Large intestine (tissue), 3 donors: ENCODE measurements at regions not wholly inside any gene's neighbourhood (a gene's known extent, or its start where the extent isn't known, plus 50 kb on each side); places are given as distances from the start of the nearest gene placed in this dataset.

Experiments used
- DNase-seq, 2 donors: peaks; one replicate each; pipeline versions ENCODE4 v3.0.0 to v3.0.0-alpha.2; 2013
- H3K27ac ChIP-seq: one replicate; pipeline ENCODE4 v1.5.1; 2013; ENCODE audit warnings: low read length
- H3K27me3 ChIP-seq: 2 replicates; pipeline ENCODE4 v1.6.1; 2013; ENCODE audit warnings: low read length; ENCODE audit not compliant: control insufficient read depth, insufficient read depth
- H3K36me3 ChIP-seq: 2 replicates; pipeline ENCODE4 v1.6.1; 2013; ENCODE audit warnings: low read length; ENCODE audit not compliant: control insufficient read depth, insufficient read depth
- H3K4me1 ChIP-seq: one replicate; pipeline ENCODE4 v1.6.1; 2013; ENCODE audit warnings: low read length; ENCODE audit not compliant: control insufficient read depth, insufficient read depth
- H3K4me3 ChIP-seq: one replicate; pipeline ENCODE4 v1.5.1; 2013; ENCODE audit warnings: low read length
- H3K9me3 ChIP-seq: one replicate; pipeline ENCODE4 v1.6.1; 2013; ENCODE audit warnings: mild to moderate bottlenecking, low read depth, low read length, moderate library complexity; ENCODE audit not compliant: control insufficient read depth
- WGBS: methylation state at CpG from one replicate; pipeline ENCODE4 v1.1.5; 2013; ENCODE audit warnings: low lambda C conversion rate; ENCODE audit not compliant: insufficient coverage; 5-methylcytosine and 5-hydroxymethylcytosine counted together

DNA sequence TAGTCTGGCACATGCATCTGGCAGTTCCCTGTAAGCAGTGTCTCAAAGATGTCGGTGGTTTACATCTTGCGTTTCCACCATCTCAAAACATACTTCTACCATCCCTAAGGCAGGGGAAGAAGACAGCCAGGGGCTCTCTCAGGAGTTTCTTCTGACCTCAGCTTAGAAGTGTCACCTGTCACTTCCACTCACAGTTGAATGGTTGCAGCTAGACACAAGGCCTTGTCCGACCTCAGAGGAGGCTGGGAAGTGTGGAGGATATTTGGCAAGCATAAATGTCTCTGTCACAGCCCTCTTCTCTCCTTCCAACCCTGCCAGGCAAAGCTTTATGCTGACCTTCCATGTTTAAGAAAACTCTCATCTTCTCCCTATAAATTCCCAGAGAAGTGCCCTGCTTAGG lies 193.3 kb downstream of the HERPUD2 start:
- no peaks in the 10 kb centered on the region for H3K27me3 ChIP-seq
- no peak for DNase-seq
- no peaks in the 10 kb centered on the region for H3K9me3 ChIP-seq
- no peaks in the 10 kb centered on the region for H3K4me1 ChIP-seq
- no peaks in the 10 kb centered on the region for H3K36me3 ChIP-seq
- H3K4me3 ChIP-seq, result no peak overlapping the region
- no CpG with 5 or more reads among the region's 3 CpGs for WGBS
- H3K27ac ChIP-seq, result no peak overlapping the region

DNA sequence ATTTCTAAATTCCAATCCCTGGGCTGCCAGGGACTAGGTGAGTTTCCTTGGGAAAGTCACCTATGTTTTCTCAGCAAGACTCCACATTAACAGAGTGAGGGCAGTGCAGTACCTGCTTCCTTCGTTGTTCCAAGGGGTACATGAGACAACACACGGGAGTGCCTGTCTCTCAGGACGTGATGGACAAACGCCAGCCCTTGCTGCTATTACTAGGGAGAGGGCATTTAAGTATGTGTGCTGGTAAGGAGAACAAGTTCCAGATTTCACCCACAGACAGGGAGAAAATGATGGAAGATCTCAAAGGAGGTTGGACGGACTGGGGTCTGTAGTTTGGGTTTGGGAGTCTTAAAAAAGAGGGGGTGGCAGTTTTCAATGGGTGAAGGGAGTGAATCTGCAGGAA lies 195.7 kb downstream of the HERPUD2 start:
- H3K9me3 ChIP-seq, result no peaks in the 10 kb centered on the region
- H3K27me3 ChIP-seq, result no peaks in the 10 kb centered on the region
- H3K4me1 ChIP-seq, result no peaks in the 10 kb centered on the region
- no peak for DNase-seq
- no peaks in the 10 kb centered on the region for H3K36me3 ChIP-seq
- H3K4me3 ChIP-seq, result no peak overlapping the region
- 64% methylated on average over 4 of the region's 5 CpGs for WGBS
- H3K27ac ChIP-seq, result no peak overlapping the region

DNA sequence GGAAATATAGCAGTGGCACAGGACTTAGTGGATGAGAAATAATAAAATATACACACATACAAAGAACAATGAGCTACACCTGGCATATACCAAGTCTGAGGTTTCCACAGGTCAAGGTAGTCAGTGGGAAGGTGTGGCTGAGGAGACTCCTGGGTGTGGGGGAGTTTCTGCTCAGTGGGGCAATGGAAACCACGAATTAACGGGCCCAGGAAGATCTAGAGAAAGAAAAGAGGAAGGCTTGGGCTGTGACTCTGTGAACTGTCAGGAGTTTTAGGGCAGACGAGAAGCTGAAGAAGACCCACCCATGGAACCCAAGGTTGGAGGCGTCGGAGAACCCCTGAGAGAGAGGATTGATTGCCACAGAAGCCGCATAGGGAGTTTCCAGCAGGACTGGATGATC lies 196.5 kb downstream of the HERPUD2 start:
- DNase-seq, result no peak
- Histone ChIP-seq H3K9me3 (no peaks in the 10 kb centered on the region), H3K27ac (no peak overlapping the region), H3K27me3 (no peaks in the 10 kb centered on the region), H3K36me3 (no peaks in the 10 kb centered on the region), H3K4me1 (no peaks in the 10 kb centered on the region), H3K4me3 (no peak overlapping the region)
- 60% methylated on average over 1 of the region's 6 CpGs for WGBS

DNA sequence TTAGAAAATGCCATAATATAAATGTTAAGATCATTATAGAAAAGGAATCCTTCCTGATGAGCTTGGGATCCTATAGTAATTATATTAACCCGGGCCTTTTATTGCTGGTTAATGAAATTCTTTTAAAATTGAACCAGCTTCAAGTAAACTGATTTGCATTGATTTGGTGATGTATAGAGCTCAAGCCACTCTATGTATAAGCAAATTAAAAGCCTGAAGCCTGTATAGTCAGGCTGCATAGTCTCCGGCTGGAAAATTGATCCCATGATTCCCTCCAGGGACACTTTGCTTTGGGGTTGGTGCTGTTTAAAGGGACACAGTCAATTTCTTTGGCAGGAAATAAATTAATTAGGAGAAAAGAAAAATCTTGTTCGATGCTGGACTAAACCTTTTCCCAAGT lies 199.1 kb downstream of the HERPUD2 start:
- no peak overlapping the region for H3K4me3 ChIP-seq
- no CpG with 5 or more reads among the region's 3 CpGs for WGBS
- H3K36me3 ChIP-seq, result no peaks in the 10 kb centered on the region
- H3K27ac ChIP-seq, result no peak overlapping the region
- H3K9me3 ChIP-seq, result no peaks in the 10 kb centered on the region
- no peaks in the 10 kb centered on the region for H3K27me3 ChIP-seq
- no peaks in the 10 kb centered on the region for H3K4me1 ChIP-seq
- DNase-seq, result no peak

DNA sequence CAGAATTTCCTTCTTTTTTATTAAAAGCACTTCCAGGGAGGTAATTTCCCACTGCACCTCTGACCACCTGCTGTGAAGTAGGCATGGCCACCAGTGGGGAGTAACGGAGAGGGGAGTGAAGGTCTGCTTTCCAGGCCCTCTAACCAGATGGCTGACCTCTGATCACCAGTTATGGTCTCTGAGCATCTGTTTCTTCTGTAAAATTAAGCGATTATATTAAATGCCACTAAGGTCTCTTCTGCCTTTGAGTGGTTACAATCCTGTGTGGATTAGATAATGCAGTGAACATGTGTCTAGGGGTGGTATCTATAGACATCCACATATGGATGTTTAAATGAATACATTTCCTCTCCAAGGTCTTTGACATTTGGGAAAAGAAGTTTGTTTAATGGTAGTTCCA lies 199.6 kb downstream of the HERPUD2 start:
- Histone ChIP-seq H3K4me3 (no peak overlapping the region), H3K36me3 (no peaks in the 10 kb centered on the region), H3K27ac (no peak overlapping the region), H3K4me1 (no peaks in the 10 kb centered on the region), H3K9me3 (no peaks in the 10 kb centered on the region), H3K27me3 (no peaks in the 10 kb centered on the region)
- WGBS, result no CpG with 5 or more reads among the region's 2 CpGs
- no peak for DNase-seq

DNA sequence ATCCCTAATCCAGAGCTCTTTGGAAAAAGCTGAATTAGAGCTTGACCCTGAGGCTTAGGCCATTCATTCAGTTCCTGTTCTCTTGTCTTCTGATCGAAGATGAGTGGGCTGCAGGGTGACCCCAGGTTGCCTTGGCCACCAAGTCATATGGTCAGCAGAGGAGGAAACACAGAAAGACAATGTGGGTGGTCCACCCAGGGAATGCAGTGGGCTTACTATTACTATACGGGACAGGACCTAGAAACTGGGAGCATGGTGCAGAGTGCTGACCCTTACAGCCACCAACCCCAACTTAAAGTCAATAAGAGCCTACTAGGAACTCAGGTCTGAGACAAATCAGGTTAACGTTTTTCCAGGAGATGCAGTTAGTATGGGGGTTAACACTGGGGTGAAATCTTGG lies 200.5 kb downstream of the HERPUD2 start:
- Histone ChIP-seq H3K36me3 (no peaks in the 10 kb centered on the region), H3K4me1 (no peaks in the 10 kb centered on the region), H3K4me3 (no peak overlapping the region), H3K27me3 (no peaks in the 10 kb centered on the region), H3K9me3 (no peaks in the 10 kb centered on the region), H3K27ac (no peak overlapping the region)
- WGBS, result no CpG with 5 or more reads among the region's 3 CpGs
- DNase-seq, result no peak

DNA sequence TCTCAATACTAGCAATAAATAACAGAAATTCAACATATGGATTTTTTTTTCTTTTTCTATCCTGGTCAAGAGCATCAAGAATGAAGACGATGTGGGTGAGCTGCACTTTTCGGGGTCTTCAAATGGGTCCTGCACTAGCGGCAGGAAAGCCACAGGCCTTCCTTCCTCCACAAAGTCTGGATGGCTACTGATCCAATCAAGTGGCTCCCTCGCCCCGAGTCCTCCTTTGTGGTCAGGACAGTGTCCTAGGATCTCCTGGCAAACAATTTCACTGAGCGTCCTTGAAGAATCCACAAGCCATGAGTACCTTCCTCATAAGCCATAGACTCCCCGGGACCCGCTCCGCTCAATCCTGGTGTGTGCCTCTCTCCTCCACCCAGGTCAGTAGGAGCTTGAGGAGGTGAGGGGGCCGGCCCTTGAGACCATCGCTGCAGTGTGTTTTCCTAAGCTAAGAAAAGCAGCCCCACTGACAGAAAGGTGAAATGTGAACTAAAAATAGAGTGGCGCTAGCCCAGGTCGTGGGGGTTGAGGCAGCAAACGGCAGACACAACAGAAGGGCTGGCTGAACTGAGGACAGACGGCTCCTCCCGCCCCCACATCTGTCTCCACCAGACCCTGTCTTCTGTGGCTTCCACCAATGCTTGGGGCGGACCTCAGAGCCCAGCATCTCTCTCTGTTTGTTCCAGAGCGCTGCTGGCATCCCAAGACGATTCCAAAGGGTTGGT lies 202.3 kb downstream of the HERPUD2 start:
- no peak overlapping the region for H3K27ac ChIP-seq
- DNase-seq, result no peak
- no peak overlapping the region for H3K4me3 ChIP-seq
- no peaks in the 10 kb centered on the region for H3K9me3 ChIP-seq
- no peaks in the 10 kb centered on the region for H3K27me3 ChIP-seq
- no peaks in the 10 kb centered on the region for H3K4me1 ChIP-seq
- no peaks in the 10 kb centered on the region for H3K36me3 ChIP-seq
- WGBS, result no CpG with 5 or more reads among the region's 19 CpGs

DNA sequence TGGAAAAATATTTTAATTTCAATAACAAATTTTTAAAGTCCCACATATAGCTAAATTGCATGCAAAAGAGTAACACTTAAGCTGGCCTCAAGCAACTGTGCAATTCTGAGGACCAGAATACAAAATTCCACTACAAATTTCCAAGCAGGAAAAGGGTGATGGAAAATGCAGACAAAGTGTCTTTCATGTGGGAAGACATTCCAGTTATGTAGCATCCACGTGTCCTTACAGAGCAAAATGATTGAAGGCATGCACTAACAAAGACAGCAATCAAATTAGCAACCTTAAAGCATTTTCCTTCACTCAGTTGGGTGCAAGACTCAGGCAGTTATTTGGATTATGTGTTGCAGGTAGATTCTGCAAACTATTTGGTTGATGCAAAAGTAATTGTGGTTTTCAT lies 203.7 kb downstream of the HERPUD2 start:
- no peaks in the 10 kb centered on the region for H3K9me3 ChIP-seq
- DNase-seq, result no peak
- WGBS, result 83% methylated on average over 1 of the region's 1 CpG
- no peaks in the 10 kb centered on the region for H3K36me3 ChIP-seq
- no peaks in the 10 kb centered on the region for H3K4me1 ChIP-seq
- H3K27me3 ChIP-seq, result no peaks in the 10 kb centered on the region
- H3K4me3 ChIP-seq, result no peak overlapping the region
- no peak overlapping the region for H3K27ac ChIP-seq

DNA sequence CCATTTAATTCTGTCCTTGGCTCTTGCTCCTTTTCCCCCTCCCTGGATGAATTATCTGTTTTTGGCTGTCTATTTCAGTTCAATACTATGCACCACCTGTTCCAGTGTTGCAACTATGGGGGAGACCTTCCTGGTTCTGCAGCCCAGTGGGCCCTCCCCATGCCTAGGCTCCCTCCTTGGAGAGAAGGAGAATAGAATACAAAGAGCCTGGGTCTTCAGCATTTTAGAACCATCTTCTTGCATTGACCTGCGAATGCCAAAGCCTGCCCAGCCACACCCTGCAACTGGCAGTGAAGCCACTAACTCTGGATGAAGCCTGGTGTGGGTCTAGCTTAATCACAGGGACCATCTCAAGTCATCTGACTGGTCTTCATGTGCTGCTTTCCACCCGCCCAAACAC lies 207.1 kb downstream of the HERPUD2 start:
- H3K4me3 ChIP-seq, result no peak overlapping the region
- H3K9me3 ChIP-seq, result no peaks in the 10 kb centered on the region
- no peaks in the 10 kb centered on the region for H3K27me3 ChIP-seq
- no CpG with 5 or more reads among the region's 2 CpGs for WGBS
- no peaks in the 10 kb centered on the region for H3K36me3 ChIP-seq
- no peak overlapping the region for H3K27ac ChIP-seq
- no peaks in the 10 kb centered on the region for H3K4me1 ChIP-seq
- no peak for DNase-seq

DNA sequence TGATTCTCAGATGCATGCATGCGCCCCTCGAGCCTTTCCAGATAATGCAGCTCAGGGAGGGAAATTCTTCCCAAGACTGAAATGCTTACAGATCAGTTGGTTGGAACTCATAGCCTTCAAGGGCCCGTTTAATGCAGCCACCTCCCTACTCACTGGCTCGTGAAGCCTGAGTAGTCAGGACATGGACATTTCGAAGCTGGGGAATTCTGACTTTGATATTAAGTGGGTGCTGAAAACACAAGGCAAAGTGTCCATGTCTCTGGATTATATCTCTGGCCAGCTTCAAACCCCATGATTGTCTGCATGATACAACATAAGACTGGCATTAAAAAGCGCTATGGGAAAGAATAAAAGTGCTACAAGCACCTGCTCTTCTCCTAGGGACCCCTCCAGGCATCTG lies 207.5 kb downstream of the HERPUD2 start:
- H3K27ac ChIP-seq, result no peak overlapping the region
- no peaks in the 10 kb centered on the region for H3K9me3 ChIP-seq
- no CpG with 5 or more reads among the region's 6 CpGs for WGBS
- no peak overlapping the region for H3K4me3 ChIP-seq
- no peaks in the 10 kb centered on the region for H3K36me3 ChIP-seq
- DNase-seq, result no peak
- no peaks in the 10 kb centered on the region for H3K27me3 ChIP-seq
- H3K4me1 ChIP-seq, result no peaks in the 10 kb centered on the region

DNA sequence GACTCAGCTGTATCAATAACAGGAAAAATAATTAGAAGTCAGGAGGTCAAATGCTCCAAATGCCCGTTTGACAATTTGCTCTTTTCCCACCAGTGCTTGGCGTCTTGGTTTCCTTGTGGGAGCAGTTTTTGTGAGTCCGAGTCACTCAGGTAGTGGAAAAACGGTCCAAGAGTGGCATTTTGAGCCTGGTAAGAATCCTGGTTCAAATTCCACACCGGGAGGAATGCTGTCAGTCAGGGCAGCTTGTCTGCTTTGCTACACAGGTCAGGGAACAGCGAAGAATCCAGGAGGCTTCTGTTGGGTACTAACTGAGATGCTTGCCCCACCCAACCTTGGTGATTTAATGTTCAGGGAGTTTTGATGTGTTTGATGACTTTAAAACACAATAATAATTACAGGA lies 209.5 kb downstream of the HERPUD2 start:
- no peaks in the 10 kb centered on the region for H3K9me3 ChIP-seq
- no peaks in the 10 kb centered on the region for H3K27me3 ChIP-seq
- H3K4me3 ChIP-seq, result no peak overlapping the region
- no peaks in the 10 kb centered on the region for H3K36me3 ChIP-seq
- H3K4me1 ChIP-seq, result no peaks in the 10 kb centered on the region
- H3K27ac ChIP-seq, result no peak overlapping the region
- no CpG with 5 or more reads among the region's 6 CpGs for WGBS
- DNase-seq, result no peak
